Choroid plexus epithelial cell (primary cell): ENCODE measurements at regions not wholly inside any gene's neighbourhood (a gene's known extent, or its start where the extent isn't known, plus 50 kb on each side); places are given as distances from the start of the nearest gene placed in this dataset.

Experiments used
- DNase-seq: peaks from one replicate; pipeline ENCODE4 v3.0.0-alpha.2; 2010; ENCODE audit warnings: low read depth
- H3K4me3 ChIP-seq: 2 replicates; pipeline ENCODE4 v1.5.1; 2011; ENCODE audit warnings: low read depth, mild to moderate bottlenecking, control low read depth, low read length, moderate library complexity
- CTCF ChIP-seq: conservative IDR thresholded peaks from 2 replicates; pipeline ENCODE4 v1.5.1; 2011; ENCODE audit warnings: low read depth, mild to moderate bottlenecking, control low read depth, inconsistent platforms, low read length, moderate library complexity

- H3K4me3 ChIP-seq = no peak overlapping the region
- no peak for DNase-seq
- TF ChIP-seq CTCF = no peak
Measured at GRCh38 chr2:216745453-216745852, 50.1 kb upstream of the IGFBP5 start.
